Esophagus muscularis mucosa (tissue), 4 donors: ENCODE measurements at regions not wholly inside any gene's neighbourhood (a gene's known extent, or its start where the extent isn't known, plus 50 kb on each side); places are given as distances from the start of the nearest gene placed in this dataset.
A peak's percentile ranks its signal among the peaks of the same experiment; 100 is the strongest.

ENCODE experiments used
- DNase-seq: peaks from one replicate; pipeline ENCODE4 v3.0.0-alpha.2; 2017; ENCODE audit errors: extremely low spot score
- H3K27ac ChIP-seq, 4 donors: fragments of 200-600 bp; sonication (generic); replicated peaks in 1 of 4; 1 replicate in 3 of 4; 2 replicates in 1 of 4; pipeline ENCODE4 v1.5.1; 2016 to 2019; ENCODE audit warnings: mild to moderate bottlenecking in 1 of 4
- H3K27me3 ChIP-seq, 4 donors: fragments of 200-600 bp; sonication (generic); one replicate each; pipeline versions ENCODE4 v1.5.1 to v1.6.0; 2016 to 2019
- H3K36me3 ChIP-seq, 4 donors: fragments of 200-600 bp; sonication (generic); one replicate each; pipeline ENCODE4 v1.5.1; 2016 to 2019
- H3K4me1 ChIP-seq, 4 donors: fragments of 200-600 bp; sonication (generic); one replicate each; pipeline ENCODE4 v1.5.1; 2016 to 2019
- H3K4me3 ChIP-seq, 4 donors: fragments of 200-600 bp; sonication (generic); 1 replicate in 2 of 4; 2 replicates in 2 of 4; pipeline ENCODE4 v1.5.1; 2016 to 2019; ENCODE audit warnings: mild to moderate bottlenecking in 4 of 4, moderate library complexity in 1 of 4
- H3K9me3 ChIP-seq, 4 donors: fragments of 200-600 bp; sonication (generic); 1 replicate in 3 of 4; 2 replicates in 1 of 4; pipeline ENCODE4 v1.5.1; 2016 to 2019
- EP300 ChIP-seq: sonication (generic); formaldehyde crosslinking; IDR thresholded peaks from one replicate; pipeline ENCODE4 v1.6.1; 2017; ENCODE audit warnings: antibody characterized with exemption
- POLR2A ChIP-seq: fragments of 450-650 bp; IDR thresholded peaks from one replicate; pipeline ENCODE4 v1.6.1; 2017; ENCODE audit warnings: antibody characterized with exemption, moderate library complexity, mild to moderate bottlenecking, low read depth
- POLR2AphosphoS5 ChIP-seq, 2 donors: sonication (generic); formaldehyde crosslinking; IDR thresholded peaks; one replicate each; pipeline ENCODE4 v1.6.1; 2017; ENCODE audit warnings: antibody characterized with exemption in 2 of 2
- WGBS: methylation state at CpG from one replicate; pipeline ENCODE4 v1.1.5; 2018; 5-methylcytosine and 5-hydroxymethylcytosine counted together
- intact Hi-C: fragments of 100-400 bp; cut with DNase I; formaldehyde crosslinking; loops from one replicate; pipeline ENCODE4 v1.15.1; 2023
- TF ChIP-seq, protein P1 (sequence below), 3 experiments: fragments of 200-600 bp in 2 of 3; fragments of 450-650 bp in 1 of 3; sonication (generic) in 2 of 3; IDR thresholded peaks; one replicate each; pipeline ENCODE4 v1.5.1; 2017 to 2019; ENCODE audit warnings: antibody characterized with exemption in 3 of 3, mild to moderate bottlenecking in 2 of 3, moderate library complexity in 1 of 3

GRCh38 chr3:184472723-184473428 lies 88.7 kb upstream of the EPHB3 start:
- TF ChIP-seq POLR2AphosphoS5 (IDR thresholded peaks at IDR 0.05) (peak; percentile 60 to 77), POLR2A (no peak)
- Histone ChIP-seq H3K4me1 (no peaks in the 10 kb centered on the region), H3K9me3 (peaks cover 0 to 11% (median 6%) of the 10 kb centered on the region in 4 donors), H3K36me3 (no peaks in the 10 kb centered on the region), H3K27ac (peak overlapping the region; percentile 3 to 49 (median 38)), H3K27me3 (peaks cover 0 to 36% (median 0%) of the 10 kb centered on the region in 4 donors), H3K4me3 (no peak overlapping the region)
- peak; percentile 90 for DNase-seq
- WGBS, result 67% methylated on average over 12 of the region's 12 CpGs
- intact Hi-C loops, result loop anchor here (10.0 kb wide), 1 partner anchor 58 kb away; no protein-coding TSS in a partner anchor

GRCh38 chr3:184474897-184475296 lies 86.7 kb upstream of the EPHB3 start:
- Histone ChIP-seq H3K27me3 (peaks cover 0 to 29% (median 0%) of the 10 kb centered on the region in 4 donors), H3K36me3 (no peaks in the 10 kb centered on the region), H3K9me3 (peaks cover 0 to 13% (median 8%) of the 10 kb centered on the region in 4 donors), H3K27ac (no peak overlapping the region), H3K4me3 (no peak overlapping the region), H3K4me1 (no peaks in the 10 kb centered on the region)
- no peak for TF ChIP-seq POLR2AphosphoS5 (IDR thresholded peaks at IDR 0.05)
- no peak for TF ChIP-seq EP300
- no peak for TF ChIP-seq POLR2A
- TF ChIP-seq, protein P1, sequence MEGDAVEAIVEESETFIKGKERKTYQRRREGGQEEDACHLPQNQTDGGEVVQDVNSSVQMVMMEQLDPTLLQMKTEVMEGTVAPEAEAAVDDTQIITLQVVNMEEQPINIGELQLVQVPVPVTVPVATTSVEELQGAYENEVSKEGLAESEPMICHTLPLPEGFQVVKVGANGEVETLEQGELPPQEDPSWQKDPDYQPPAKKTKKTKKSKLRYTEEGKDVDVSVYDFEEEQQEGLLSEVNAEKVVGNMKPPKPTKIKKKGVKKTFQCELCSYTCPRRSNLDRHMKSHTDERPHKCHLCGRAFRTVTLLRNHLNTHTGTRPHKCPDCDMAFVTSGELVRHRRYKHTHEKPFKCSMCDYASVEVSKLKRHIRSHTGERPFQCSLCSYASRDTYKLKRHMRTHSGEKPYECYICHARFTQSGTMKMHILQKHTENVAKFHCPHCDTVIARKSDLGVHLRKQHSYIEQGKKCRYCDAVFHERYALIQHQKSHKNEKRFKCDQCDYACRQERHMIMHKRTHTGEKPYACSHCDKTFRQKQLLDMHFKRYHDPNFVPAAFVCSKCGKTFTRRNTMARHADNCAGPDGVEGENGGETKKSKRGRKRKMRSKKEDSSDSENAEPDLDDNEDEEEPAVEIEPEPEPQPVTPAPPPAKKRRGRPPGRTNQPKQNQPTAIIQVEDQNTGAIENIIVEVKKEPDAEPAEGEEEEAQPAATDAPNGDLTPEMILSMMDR (IDR thresholded peaks at IDR 0.05), result no peak
- DNase-seq, result peak; percentile 24
- intact Hi-C loops, result loop anchor here (10.0 kb wide), 1 partner anchor 60 kb away; no protein-coding TSS in a partner anchor
- WGBS, result 87% methylated on average over 8 of the region's 8 CpGs

- no peaks in the 10 kb centered on the region for H3K36me3 ChIP-seq
- no peak overlapping the region for H3K4me3 ChIP-seq
- no peak for TF ChIP-seq EP300
- no peak for TF ChIP-seq POLR2A
- TF ChIP-seq, protein P1 (IDR thresholded peaks at IDR 0.05), result no peak
- TF ChIP-seq POLR2AphosphoS5 (IDR thresholded peaks at IDR 0.05), result no peak
- H3K9me3 ChIP-seq, result peaks cover 0 to 13% (median 8%) of the 10 kb centered on the region in 4 donors
- intact Hi-C loops, result loop anchor here (10.0 kb wide), 1 partner anchor 63 kb away; no protein-coding TSS in a partner anchor
- 91% methylated on average over 1 of the region's 1 CpG for WGBS
- peaks cover 0 to 51% (median 0%) of the 10 kb centered on the region in 4 donors for H3K27me3 ChIP-seq
- peak; percentile 8 for DNase-seq
- no peak overlapping the region for H3K27ac ChIP-seq
- H3K4me1 ChIP-seq, result no peaks in the 10 kb centered on the region
These were observed 83.6 kb upstream of the EPHB3 start for GRCh38 chr3:184477940-184478339.

- Histone ChIP-seq H3K27ac (no peak overlapping the region), H3K4me3 (no peak overlapping the region), H3K4me1 (no peaks in the 10 kb centered on the region), H3K9me3 (peaks cover 0 to 13% (median 8%) of the 10 kb centered on the region in 4 donors), H3K36me3 (no peaks in the 10 kb centered on the region), H3K27me3 (peaks cover 0 to 52% (median 0%) of the 10 kb centered on the region in 4 donors)
- TF ChIP-seq, protein P1 (IDR thresholded peaks at IDR 0.05), result no peak
- TF ChIP-seq POLR2A (no peak), EP300 (no peak), POLR2AphosphoS5 (IDR thresholded peaks at IDR 0.05) (no peak)
- peak; percentile 70 for DNase-seq
- intact Hi-C loops, result loop anchor here (10.0 kb wide), 1 partner anchor 65 kb away; no protein-coding TSS in a partner anchor
- WGBS, result 66% methylated on average over 8 of the region's 8 CpGs
These were observed 82.0 kb upstream of the EPHB3 start for GRCh38 chr3:184479426-184480126.

GRCh38 chr3:184480831-184481230 lies 80.8 kb upstream of the EPHB3 start:
- H3K27me3 ChIP-seq, result peaks cover 0 to 52% (median 0%) of the 10 kb centered on the region in 4 donors
- TF ChIP-seq, protein P1 (IDR thresholded peaks at IDR 0.05), result no peak
- no peak for TF ChIP-seq POLR2A
- no peak for TF ChIP-seq EP300
- no peak for TF ChIP-seq POLR2AphosphoS5 (IDR thresholded peaks at IDR 0.05)
- intact Hi-C loops, result no loop called here
- DNase-seq, result peak; percentile 80
- H3K9me3 ChIP-seq, result peaks cover 0 to 13% (median 8%) of the 10 kb centered on the region in 4 donors
- no peak overlapping the region for H3K4me3 ChIP-seq
- no peaks in the 10 kb centered on the region for H3K36me3 ChIP-seq
- 63% methylated on average over 2 of the region's 2 CpGs for WGBS
- H3K27ac ChIP-seq, result no peak overlapping the region
- H3K4me1 ChIP-seq, result no peaks in the 10 kb centered on the region
